ENCODE measurements at regions not wholly inside any gene's neighbourhood (a gene's known extent, or its start where the extent isn't known, plus 50 kb on each side); places are given as distances from the start of the nearest gene placed in this dataset.

DNA sequence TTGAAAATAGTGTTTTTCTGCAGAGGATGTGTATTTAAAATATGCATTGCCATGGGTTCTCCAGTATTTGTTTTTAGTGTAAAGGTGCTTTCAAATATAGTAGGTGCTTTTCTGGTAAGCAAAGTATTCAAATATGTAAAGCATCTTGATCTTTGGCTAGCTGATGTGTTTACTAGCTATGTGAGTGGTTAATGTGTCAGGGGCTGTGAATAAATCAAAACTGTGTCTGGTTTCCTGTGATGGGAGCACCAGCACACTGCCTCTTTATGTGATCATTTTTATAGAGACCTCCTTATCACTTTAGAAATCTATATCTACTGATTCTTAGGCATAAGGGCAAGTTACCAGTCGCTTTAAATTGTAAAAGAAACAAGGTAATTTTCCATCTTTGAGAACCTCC lies 388.9 kb upstream of the MAN1A1 start (continued):
- TF ChIP-seq, protein P1, sequence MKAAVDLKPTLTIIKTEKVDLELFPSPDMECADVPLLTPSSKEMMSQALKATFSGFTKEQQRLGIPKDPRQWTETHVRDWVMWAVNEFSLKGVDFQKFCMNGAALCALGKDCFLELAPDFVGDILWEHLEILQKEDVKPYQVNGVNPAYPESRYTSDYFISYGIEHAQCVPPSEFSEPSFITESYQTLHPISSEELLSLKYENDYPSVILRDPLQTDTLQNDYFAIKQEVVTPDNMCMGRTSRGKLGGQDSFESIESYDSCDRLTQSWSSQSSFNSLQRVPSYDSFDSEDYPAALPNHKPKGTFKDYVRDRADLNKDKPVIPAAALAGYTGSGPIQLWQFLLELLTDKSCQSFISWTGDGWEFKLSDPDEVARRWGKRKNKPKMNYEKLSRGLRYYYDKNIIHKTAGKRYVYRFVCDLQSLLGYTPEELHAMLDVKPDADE (IDR thresholded peaks at IDR 0.05): no peak
- TF ChIP-seq EZH2 (IDR thresholded peaks at IDR 0.05; ENCODE audit: low read depth, unreplicated experiment): no peak

DNA sequence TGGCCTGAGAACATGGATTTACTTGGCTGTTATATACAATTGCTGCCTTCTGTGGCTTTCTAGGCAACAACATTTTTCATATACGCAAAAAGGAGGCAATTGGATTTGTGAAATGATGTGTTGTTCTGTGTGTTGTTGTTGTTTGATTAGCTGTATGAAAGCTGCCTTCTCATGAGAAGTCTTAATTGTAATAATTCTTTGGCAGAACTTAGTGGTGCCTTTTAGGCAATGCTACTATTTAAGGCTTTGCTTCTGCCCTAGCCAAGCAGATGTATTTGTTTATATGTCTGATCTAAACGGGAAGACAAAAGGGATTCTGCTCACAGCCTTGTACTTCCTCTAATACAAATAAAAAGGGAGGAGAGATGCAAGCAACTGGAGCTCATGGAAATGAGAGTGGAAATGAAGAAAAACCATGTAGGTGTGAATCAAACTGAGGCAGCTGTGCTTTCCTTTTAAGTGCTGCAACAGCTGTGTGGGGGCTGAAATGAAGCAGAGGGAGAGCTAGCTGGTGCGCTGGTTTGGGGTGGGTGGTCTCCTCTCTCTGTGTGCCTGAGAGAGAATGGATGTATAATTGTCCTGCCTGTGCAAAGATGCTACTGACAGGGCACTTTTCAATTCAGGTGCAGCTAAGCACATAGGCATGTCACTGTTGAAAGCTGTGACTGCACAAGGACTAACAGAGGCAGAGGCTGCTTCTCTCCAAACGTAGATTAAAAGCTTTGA lies 386.9 kb upstream of the MAN1A1 start:
- DNase-seq (ENCODE audit: low spot score) (no peak), ATAC-seq (no peak)
- H3K27ac ChIP-seq (ENCODE audit: low read depth): no peak overlapping the region
- no peaks in the 10 kb centered on the region for H3K36me3 ChIP-seq (ENCODE audit: insufficient read depth)
- no peaks in the 10 kb centered on the region for H3K4me1 Mint-ChIP-seq
- no peaks in the 10 kb centered on the region for H3K27me3 ChIP-seq (ENCODE audit: insufficient read depth)
- H3K9me2 ChIP-seq (ENCODE audit: insufficient read depth): no peaks in the 10 kb centered on the region
- no peaks in the 10 kb centered on the region for H3K27me3 Mint-ChIP-seq (ENCODE audit: insufficient read depth, low read depth, poor library complexity)
- H3K4me3 ChIP-seq: no peak overlapping the region
- H3K4me2 ChIP-seq: no peak overlapping the region
- no peak overlapping the region for H3K4me3 Mint-ChIP-seq
- no peaks in the 10 kb centered on the region for H3K79me2 ChIP-seq (replicated peaks; ENCODE audit: insufficient read depth)
- no peak overlapping the region for H2AFZ ChIP-seq
- H3K27ac Mint-ChIP-seq: no peak overlapping the region
- H4K20me1 ChIP-seq (replicated peaks; ENCODE audit: insufficient read depth): no peaks in the 10 kb centered on the region
- H3K9me3 Mint-ChIP-seq: no peaks in the 10 kb centered on the region
- H3K4me1 ChIP-seq (ENCODE audit: insufficient read depth): no peaks in the 10 kb centered on the region
- no peaks in the 10 kb centered on the region for H3K36me3 Mint-ChIP-seq (ENCODE audit: low read depth)
- H3F3A ChIP-seq (replicated peaks; ENCODE audit: low read depth): no peaks in the 10 kb centered on the region
- TF ChIP-seq JUNB (IDR thresholded peaks at IDR 0.05; ENCODE audit: unreplicated experiment): no peak
- TF ChIP-seq STAT1 (IDR thresholded peaks at IDR 0.05; ENCODE audit: unreplicated experiment): no peak
- TF ChIP-seq NANOG (IDR thresholded peaks at IDR 0.05; ENCODE audit: borderline replicate concordance): no peak
- TF ChIP-seq, protein P2, sequence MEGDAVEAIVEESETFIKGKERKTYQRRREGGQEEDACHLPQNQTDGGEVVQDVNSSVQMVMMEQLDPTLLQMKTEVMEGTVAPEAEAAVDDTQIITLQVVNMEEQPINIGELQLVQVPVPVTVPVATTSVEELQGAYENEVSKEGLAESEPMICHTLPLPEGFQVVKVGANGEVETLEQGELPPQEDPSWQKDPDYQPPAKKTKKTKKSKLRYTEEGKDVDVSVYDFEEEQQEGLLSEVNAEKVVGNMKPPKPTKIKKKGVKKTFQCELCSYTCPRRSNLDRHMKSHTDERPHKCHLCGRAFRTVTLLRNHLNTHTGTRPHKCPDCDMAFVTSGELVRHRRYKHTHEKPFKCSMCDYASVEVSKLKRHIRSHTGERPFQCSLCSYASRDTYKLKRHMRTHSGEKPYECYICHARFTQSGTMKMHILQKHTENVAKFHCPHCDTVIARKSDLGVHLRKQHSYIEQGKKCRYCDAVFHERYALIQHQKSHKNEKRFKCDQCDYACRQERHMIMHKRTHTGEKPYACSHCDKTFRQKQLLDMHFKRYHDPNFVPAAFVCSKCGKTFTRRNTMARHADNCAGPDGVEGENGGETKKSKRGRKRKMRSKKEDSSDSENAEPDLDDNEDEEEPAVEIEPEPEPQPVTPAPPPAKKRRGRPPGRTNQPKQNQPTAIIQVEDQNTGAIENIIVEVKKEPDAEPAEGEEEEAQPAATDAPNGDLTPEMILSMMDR (conservative IDR thresholded peaks at IDR 0.05; ENCODE audit: low read depth in 2 of 2): no peak
- TF ChIP-seq ZNF114 (CRISPR knock-in tag; IDR thresholded peaks at IDR 0.05): no peak
- TF ChIP-seq CREB1 (CRISPR knock-in tag; IDR thresholded peaks at IDR 0.05; ENCODE audit: low read depth): no peak
- TF ChIP-seq EZH2phosphoT487 (IDR thresholded peaks at IDR 0.05; ENCODE audit: unreplicated experiment): no peak
- TF ChIP-seq, protein P3, sequence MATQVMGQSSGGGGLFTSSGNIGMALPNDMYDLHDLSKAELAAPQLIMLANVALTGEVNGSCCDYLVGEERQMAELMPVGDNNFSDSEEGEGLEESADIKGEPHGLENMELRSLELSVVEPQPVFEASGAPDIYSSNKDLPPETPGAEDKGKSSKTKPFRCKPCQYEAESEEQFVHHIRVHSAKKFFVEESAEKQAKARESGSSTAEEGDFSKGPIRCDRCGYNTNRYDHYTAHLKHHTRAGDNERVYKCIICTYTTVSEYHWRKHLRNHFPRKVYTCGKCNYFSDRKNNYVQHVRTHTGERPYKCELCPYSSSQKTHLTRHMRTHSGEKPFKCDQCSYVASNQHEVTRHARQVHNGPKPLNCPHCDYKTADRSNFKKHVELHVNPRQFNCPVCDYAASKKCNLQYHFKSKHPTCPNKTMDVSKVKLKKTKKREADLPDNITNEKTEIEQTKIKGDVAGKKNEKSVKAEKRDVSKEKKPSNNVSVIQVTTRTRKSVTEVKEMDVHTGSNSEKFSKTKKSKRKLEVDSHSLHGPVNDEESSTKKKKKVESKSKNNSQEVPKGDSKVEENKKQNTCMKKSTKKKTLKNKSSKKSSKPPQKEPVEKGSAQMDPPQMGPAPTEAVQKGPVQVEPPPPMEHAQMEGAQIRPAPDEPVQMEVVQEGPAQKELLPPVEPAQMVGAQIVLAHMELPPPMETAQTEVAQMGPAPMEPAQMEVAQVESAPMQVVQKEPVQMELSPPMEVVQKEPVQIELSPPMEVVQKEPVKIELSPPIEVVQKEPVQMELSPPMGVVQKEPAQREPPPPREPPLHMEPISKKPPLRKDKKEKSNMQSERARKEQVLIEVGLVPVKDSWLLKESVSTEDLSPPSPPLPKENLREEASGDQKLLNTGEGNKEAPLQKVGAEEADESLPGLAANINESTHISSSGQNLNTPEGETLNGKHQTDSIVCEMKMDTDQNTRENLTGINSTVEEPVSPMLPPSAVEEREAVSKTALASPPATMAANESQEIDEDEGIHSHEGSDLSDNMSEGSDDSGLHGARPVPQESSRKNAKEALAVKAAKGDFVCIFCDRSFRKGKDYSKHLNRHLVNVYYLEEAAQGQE (IDR thresholded peaks at IDR 0.05; ENCODE audit: unreplicated experiment): no peak
- no peak for TF ChIP-seq POLR2AphosphoS5 (IDR thresholded peaks at IDR 0.05; ENCODE audit: low read depth)
- TF ChIP-seq, protein P1 (IDR thresholded peaks at IDR 0.05): no peak
- no peak for TF ChIP-seq ZNF331 (CRISPR knock-in tag; IDR thresholded peaks at IDR 0.05; ENCODE audit: low read depth)
